WTC11 (cell line): ENCODE measurements at regions not wholly inside any gene's neighbourhood (a gene's known extent, or its start where the extent isn't known, plus 50 kb on each side); places are given as distances from the start of the nearest gene placed in this dataset.
"Not testable (repeated sequence)": the region's sequence is repeated elsewhere in the genome, so short reads cannot be mapped to it uniquely, and the experiment has no call there.

Experiments
- ATAC-seq: fragments of 200-7000 bp; cut with Tn5 transposase; 2 replicates; pipeline ENCODE4 v1.10.0; 2021; ENCODE audit warnings: mild to moderate bottlenecking, moderate library complexity
- CTCF ChIA-PET: fragments of 300-600 bp; sonication (Branson Sonifier 250); formaldehyde crosslinking; loops from one replicate; lab custom pipeline; 2021; ENCODE audit warnings: antibody characterized with exemption; lab: Charles Lee
- POLR2A ChIA-PET: fragments of 350-600 bp; sonication (Branson Sonifier 250); formaldehyde crosslinking; loops from one replicate; lab custom pipeline; 2021; ENCODE audit warnings: antibody characterized with exemption; lab: Charles Lee
- DNase-seq: peaks from one replicate; pipeline ENCODE4 v3.0.0; 2021; ENCODE audit warnings: low spot score
- H3K27ac Mint-ChIP-seq: 2 replicates; pipeline ENCODE4 v1.8.0; 2021; ENCODE audit warnings: mixed read lengths
- H3K27me3 Mint-ChIP-seq: 2 replicates; pipeline ENCODE4 v1.8.0; 2021; ENCODE audit warnings: low read depth, mild to moderate bottlenecking, moderate library complexity, mixed read lengths
- H3K36me3 Mint-ChIP-seq: 2 replicates; pipeline ENCODE4 v1.8.0; 2021; ENCODE audit warnings: mixed read lengths
- H3K4me1 Mint-ChIP-seq: 2 replicates; pipeline ENCODE4 v1.8.0; 2022; ENCODE audit warnings: mixed read lengths
- H3K4me3 Mint-ChIP-seq: 2 replicates; pipeline ENCODE4 v1.8.0; 2021; ENCODE audit warnings: mild to moderate bottlenecking, moderate library complexity, mixed read lengths
- H3K9me3 Mint-ChIP-seq: 2 replicates; pipeline ENCODE4 v1.8.0; 2021; ENCODE audit warnings: mixed read lengths

GRCh38 chrY:24272852-24273251 is 225.0 kb upstream of the CDY1B start:
- H3K36me3 Mint-ChIP-seq, H3K27ac Mint-ChIP-seq, POLR2A ChIA-PET, CTCF ChIA-PET, H3K27me3 Mint-ChIP-seq, ATAC-seq, H3K4me1 Mint-ChIP-seq, H3K4me3 Mint-ChIP-seq, H3K9me3 Mint-ChIP-seq, DNase-seq: not testable (repeated sequence)

- H3K4me3 Mint-ChIP-seq, ATAC-seq, H3K4me1 Mint-ChIP-seq, POLR2A ChIA-PET, CTCF ChIA-PET, H3K27me3 Mint-ChIP-seq, H3K36me3 Mint-ChIP-seq, H3K27ac Mint-ChIP-seq, DNase-seq, H3K9me3 Mint-ChIP-seq: not testable (repeated sequence)
Measured at GRCh38 chrY:24270659-24271058, 222.8 kb upstream of the CDY1B start.

GRCh38 chrY:24262176-24262575 is 214.4 kb upstream of the CDY1B start:
- CTCF ChIA-PET, H3K27me3 Mint-ChIP-seq: not testable (repeated sequence)

GRCh38 chrY:24261417-24261816 is 213.6 kb upstream of the CDY1B start:
- H3K4me3 Mint-ChIP-seq, CTCF ChIA-PET, POLR2A ChIA-PET, H3K4me1 Mint-ChIP-seq, ATAC-seq, H3K36me3 Mint-ChIP-seq, H3K9me3 Mint-ChIP-seq, H3K27ac Mint-ChIP-seq, DNase-seq, H3K27me3 Mint-ChIP-seq: not testable (repeated sequence)

More at GRCh38 chrY:24262176-24262575, 214.4 kb upstream of the CDY1B start:
- H3K4me3 Mint-ChIP-seq, H3K36me3 Mint-ChIP-seq, H3K9me3 Mint-ChIP-seq, H3K27ac Mint-ChIP-seq, DNase-seq, POLR2A ChIA-PET, ATAC-seq, H3K4me1 Mint-ChIP-seq: not testable (repeated sequence)

DNA sequence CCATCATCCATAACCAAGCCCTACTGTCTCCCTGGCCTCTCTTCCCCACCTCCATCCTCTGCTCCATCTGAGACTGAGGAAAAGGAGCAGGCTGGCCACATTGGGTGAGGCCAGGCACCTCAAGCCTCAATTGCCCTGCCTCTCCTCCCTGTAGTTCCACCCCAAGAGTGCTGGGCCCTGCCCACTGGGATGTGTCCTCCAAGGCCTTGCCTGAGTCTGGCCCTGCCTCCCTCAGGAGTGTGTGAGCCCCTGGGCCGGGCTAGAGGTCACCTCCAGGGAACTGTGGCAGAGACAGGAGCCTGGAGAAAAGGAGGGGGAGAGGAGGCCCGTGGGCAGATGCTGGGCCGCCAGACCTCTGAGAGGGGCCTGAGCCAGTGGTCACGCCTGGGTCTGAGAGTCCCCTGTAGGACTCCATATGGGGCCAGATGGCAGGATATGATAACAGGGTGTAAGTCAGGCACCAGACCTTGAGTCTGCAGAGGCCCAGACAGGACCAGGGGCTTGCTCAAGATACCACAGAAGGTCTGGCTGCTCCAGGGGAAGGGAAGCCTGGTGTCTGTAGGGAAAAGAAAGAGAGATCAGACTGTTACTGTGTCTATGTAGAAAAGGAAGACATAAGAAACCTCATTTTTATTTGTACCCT is 202.5 kb upstream of the CDY1B start:
- POLR2A ChIA-PET, H3K27ac Mint-ChIP-seq, H3K27me3 Mint-ChIP-seq, DNase-seq, H3K36me3 Mint-ChIP-seq, H3K4me3 Mint-ChIP-seq, CTCF ChIA-PET, H3K9me3 Mint-ChIP-seq, H3K4me1 Mint-ChIP-seq: not testable (repeated sequence)
- ATAC-seq = 0 out of 2 replicates have a peak, but pooled peaks have one; percentile 46
